ENCODE measurements at regions not wholly inside any gene's neighbourhood (a gene's known extent, or its start where the extent isn't known, plus 50 kb on each side); places are given as distances from the start of the nearest gene placed in this dataset.

- peaks cover 0 to 3% (median 0%) of the 10 kb centered on the region in 6 donors for H3K4me1 ChIP-seq
- no peaks in the 10 kb centered on the region for H3K27me3 ChIP-seq (replicated peaks in 1 of 7)
- TF ChIP-seq POLR2AphosphoS5 (IDR thresholded peaks at IDR 0.05) (no peak), POLR2A (IDR thresholded peaks at IDR 0.05) (no peak), CTCF (IDR thresholded peaks at IDR 0.05 in 8 of 11, conservative IDR thresholded peaks at IDR 0.05 in 3 of 11) (no peak)
- intact Hi-C loops (cut with DNase I; ENCODE audit: low total_unique reads): no loop called here
- no peak for DNase-seq
- 78 to 95% (median 87%) methylated on average over 2 of the region's 2 CpGs for WGBS, 5 donors
- no peaks in the 10 kb centered on the region for H3K36me3 ChIP-seq
- no peak overlapping the region for H3K27ac ChIP-seq
- no peak overlapping the region for H3K4me3 ChIP-seq
- no peaks in the 10 kb centered on the region for H3K9me3 ChIP-seq
Measured at GRCh38 chr5:116673453-116673852, 98.8 kb upstream of the SEMA6A start.

DNA sequence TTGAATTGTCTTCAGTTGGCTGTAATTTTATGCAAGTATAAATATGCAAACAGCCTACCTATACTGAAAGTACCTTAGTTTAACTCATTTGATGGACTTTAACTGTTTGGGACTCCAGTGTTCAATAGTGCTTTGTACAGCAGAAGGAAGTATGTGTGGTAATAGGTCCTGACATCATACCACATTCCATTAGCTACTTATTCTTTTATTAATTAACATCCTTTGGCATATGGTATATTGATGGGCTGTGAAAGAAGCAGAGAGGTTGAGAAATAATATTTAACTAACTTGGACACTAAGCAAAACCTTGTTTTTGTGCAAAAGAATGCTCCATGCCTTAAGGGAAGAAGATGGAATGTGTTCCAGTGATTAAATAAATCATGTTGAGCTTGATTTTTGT lies 97.6 kb upstream of the SEMA6A start:
- Histone ChIP-seq H3K27me3 (replicated peaks in 1 of 7) (no peaks in the 10 kb centered on the region), H3K36me3 (no peaks in the 10 kb centered on the region), H3K4me1 (peaks cover 0 to 3% (median 0%) of the 10 kb centered on the region in 6 donors), H3K27ac (no peak overlapping the region), H3K4me3 (no peak overlapping the region), H3K9me3 (no peaks in the 10 kb centered on the region)
- DNase-seq: no peak
- TF ChIP-seq POLR2AphosphoS5 (IDR thresholded peaks at IDR 0.05) (no peak), CTCF (IDR thresholded peaks at IDR 0.05 in 8 of 11, conservative IDR thresholded peaks at IDR 0.05 in 3 of 11) (no peak), POLR2A (IDR thresholded peaks at IDR 0.05) (no peak)
- intact Hi-C loops (cut with DNase I; ENCODE audit: low total_unique reads): no loop called here

DNA sequence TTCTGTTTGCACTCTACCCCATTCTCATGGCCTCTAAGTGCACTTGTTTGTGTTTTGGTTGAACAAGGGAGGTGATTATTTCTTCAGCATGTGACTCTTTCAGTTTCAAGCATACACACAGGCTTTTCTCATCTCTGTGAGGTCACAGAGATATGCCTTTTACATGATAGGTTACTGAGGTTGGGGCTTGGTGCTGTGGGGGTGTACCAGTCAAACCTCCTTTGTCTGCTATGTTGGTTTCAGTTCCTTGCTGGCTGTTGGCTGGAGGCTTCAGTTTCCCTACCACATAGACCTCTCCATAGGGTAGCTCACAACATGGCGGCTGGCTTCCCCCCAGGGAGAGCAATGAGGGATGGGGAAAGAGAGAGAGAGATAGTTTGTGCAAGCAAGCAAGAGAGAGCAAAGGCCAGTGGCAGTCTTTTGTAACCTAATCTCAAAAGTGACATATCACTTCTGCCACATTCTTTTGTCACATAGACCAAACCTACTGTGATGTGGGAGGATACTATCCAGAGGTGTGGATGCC lies 96.7 kb upstream of the SEMA6A start:
- H3K36me3 ChIP-seq: no peaks in the 10 kb centered on the region
- no peaks in the 10 kb centered on the region for H3K9me3 ChIP-seq
- no peak for TF ChIP-seq POLR2AphosphoS5 (IDR thresholded peaks at IDR 0.05)
- no peak overlapping the region for H3K4me3 ChIP-seq
- WGBS, 5 donors: 65 to 94% (median 90%) methylated on average over 1 of the region's 1 CpG
- intact Hi-C loops (cut with DNase I; ENCODE audit: low total_unique reads): no loop called here
- H3K27ac ChIP-seq: no peak overlapping the region
- no peaks in the 10 kb centered on the region for H3K27me3 ChIP-seq (replicated peaks in 1 of 7)
- peaks cover 0 to 3% (median 0%) of the 10 kb centered on the region in 6 donors for H3K4me1 ChIP-seq
- DNase-seq: no peak

DNA sequence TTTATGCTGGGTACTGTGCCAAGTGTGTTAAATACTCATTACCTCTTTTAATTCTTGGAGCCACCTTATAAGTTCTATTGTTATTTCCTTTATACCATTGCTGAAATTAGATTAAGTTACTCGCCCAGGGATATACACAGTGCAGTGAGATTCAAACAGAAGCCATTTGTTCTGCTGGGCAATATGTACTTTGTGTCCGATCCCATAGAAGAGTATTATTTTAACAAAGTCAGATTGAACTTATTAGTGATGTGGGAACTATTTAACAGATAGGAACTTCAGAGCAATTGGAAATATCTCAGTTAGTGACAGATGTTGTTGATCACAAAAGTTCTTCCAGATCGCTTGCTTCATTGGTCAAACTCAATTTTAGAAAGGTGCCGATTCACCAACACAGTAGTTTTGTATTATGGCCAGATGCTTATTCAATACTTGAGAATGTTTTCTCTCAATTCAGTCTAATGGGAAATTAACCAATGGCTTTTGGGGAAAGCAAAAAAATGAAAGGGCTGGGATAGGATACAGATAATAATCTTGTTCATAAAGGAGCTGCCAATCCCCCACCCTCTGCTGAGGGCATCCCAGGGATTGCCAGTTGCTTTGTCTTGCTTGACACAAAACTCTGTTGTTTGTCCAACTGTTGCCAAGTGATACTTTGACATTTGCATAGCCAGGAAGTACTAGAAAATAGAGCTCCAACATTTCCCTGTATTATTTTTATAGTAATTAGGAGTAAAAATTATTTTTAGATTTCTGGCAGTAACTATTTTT lies 94.8 kb upstream of the SEMA6A start:
- WGBS, 5 donors: 81 to 92% (median 88%) methylated on average over 4 of the region's 4 CpGs
- Histone ChIP-seq H3K27ac (no peak overlapping the region), H3K36me3 (no peaks in the 10 kb centered on the region), H3K4me1 (peaks cover 0 to 3% (median 0%) of the 10 kb centered on the region in 6 donors), H3K27me3 (replicated peaks in 1 of 7) (no peaks in the 10 kb centered on the region), H3K9me3 (no peaks in the 10 kb centered on the region), H3K4me3 (no peak overlapping the region)
- TF ChIP-seq POLR2A (IDR thresholded peaks at IDR 0.05): no peak
- no peak for TF ChIP-seq POLR2AphosphoS5 (IDR thresholded peaks at IDR 0.05)
- TF ChIP-seq CTCF (IDR thresholded peaks at IDR 0.05 in 8 of 11, conservative IDR thresholded peaks at IDR 0.05 in 3 of 11): no peak
- intact Hi-C loops (cut with DNase I; ENCODE audit: low total_unique reads): no loop called here
- no peak for DNase-seq

Measured in spleen (tissue), 11 donors.